ENCODE measurements at regions not wholly inside any gene's neighbourhood (a gene's known extent, or its start where the extent isn't known, plus 50 kb on each side); places are given as distances from the start of the nearest gene placed in this dataset.

- Histone ChIP-seq H2AFZ (ENCODE audit: low read length) (no peak overlapping the region), H3K27ac (ENCODE audit: low read depth, low read length, poor library complexity, severe bottlenecking) (no peak overlapping the region), H3K9ac (ENCODE audit: low read length) (no peak overlapping the region), H3K4me2 (ENCODE audit: low read length) (no peak overlapping the region), H3K27me3 (ENCODE audit: insufficient read depth, low read length) (no peaks in the 10 kb centered on the region), H3K4me1 (ENCODE audit: insufficient read depth, low read length, severe bottlenecking) (no peaks in the 10 kb centered on the region), H3K79me2 (ENCODE audit: insufficient read depth, low read length) (no peaks in the 10 kb centered on the region), H3K9me3 (ENCODE audit: low read length) (no peaks in the 10 kb centered on the region), H3K9me2 (ENCODE audit: low read depth, low read length) (no peaks in the 10 kb centered on the region), H3K4me3 (ENCODE audit: low read depth, low read length, poor library complexity, severe bottlenecking) (no peak overlapping the region), H3K36me3 (ENCODE audit: insufficient read depth, low read length) (no peaks in the 10 kb centered on the region), H3F3A (ENCODE audit: insufficient read depth, low read length) (no peaks in the 10 kb centered on the region), H4K20me1 (ENCODE audit: insufficient read depth, low read length) (no peaks in the 10 kb centered on the region)
- TF ChIP-seq EZH2 (IDR thresholded peaks at IDR 0.05; ENCODE audit: borderline replicate concordance, low read length) (no peak), CTCF (IDR thresholded peaks at IDR 0.05; ENCODE audit: low read length) (no peak)
Measured at GRCh38 chr10:107420196-107420595, 255.7 kb upstream of the SORCS1 start.

GRCh38 chr10:107418085-107418806, 253.7 kb upstream of the SORCS1 start:
- Histone ChIP-seq H3K9me3 (ENCODE audit: low read length) (no peaks in the 10 kb centered on the region), H3K4me2 (ENCODE audit: low read length) (no peak overlapping the region), H3K9ac (ENCODE audit: low read length) (no peak overlapping the region), H3K4me1 (ENCODE audit: insufficient read depth, low read length, severe bottlenecking) (no peaks in the 10 kb centered on the region), H3K27ac (ENCODE audit: low read depth, low read length, poor library complexity, severe bottlenecking) (no peak overlapping the region), H3F3A (ENCODE audit: insufficient read depth, low read length) (no peaks in the 10 kb centered on the region), H3K79me2 (ENCODE audit: insufficient read depth, low read length) (no peaks in the 10 kb centered on the region), H4K20me1 (ENCODE audit: insufficient read depth, low read length) (no peaks in the 10 kb centered on the region), H3K4me3 (ENCODE audit: low read depth, low read length, poor library complexity, severe bottlenecking) (no peak overlapping the region), H3K27me3 (ENCODE audit: insufficient read depth, low read length) (no peaks in the 10 kb centered on the region), H3K9me2 (ENCODE audit: low read depth, low read length) (no peaks in the 10 kb centered on the region), H2AFZ (ENCODE audit: low read length) (no peak overlapping the region), H3K36me3 (ENCODE audit: insufficient read depth, low read length) (no peaks in the 10 kb centered on the region)
- TF ChIP-seq CTCF (IDR thresholded peaks at IDR 0.05; ENCODE audit: low read length) (no peak), EZH2 (IDR thresholded peaks at IDR 0.05; ENCODE audit: borderline replicate concordance, low read length) (no peak)

- H2AFZ ChIP-seq (ENCODE audit: low read length) = no peak overlapping the region
- H3K79me2 ChIP-seq (ENCODE audit: insufficient read depth, low read length) = no peaks in the 10 kb centered on the region
- H3F3A ChIP-seq (ENCODE audit: insufficient read depth, low read length) = no peaks in the 10 kb centered on the region
- H3K4me3 ChIP-seq (ENCODE audit: low read depth, low read length, poor library complexity, severe bottlenecking) = no peak overlapping the region
- H3K9ac ChIP-seq (ENCODE audit: low read length) = no peak overlapping the region
- no peak for TF ChIP-seq EZH2 (IDR thresholded peaks at IDR 0.05; ENCODE audit: borderline replicate concordance, low read length)
- TF ChIP-seq CTCF (IDR thresholded peaks at IDR 0.05; ENCODE audit: low read length) = no peak
- H4K20me1 ChIP-seq (ENCODE audit: insufficient read depth, low read length) = no peaks in the 10 kb centered on the region
- no peaks in the 10 kb centered on the region for H3K36me3 ChIP-seq (ENCODE audit: insufficient read depth, low read length)
- no peaks in the 10 kb centered on the region for H3K9me2 ChIP-seq (ENCODE audit: low read depth, low read length)
- H3K4me1 ChIP-seq (ENCODE audit: insufficient read depth, low read length, severe bottlenecking) = no peaks in the 10 kb centered on the region
- H3K4me2 ChIP-seq (ENCODE audit: low read length) = no peak overlapping the region
- no peaks in the 10 kb centered on the region for H3K27me3 ChIP-seq (ENCODE audit: insufficient read depth, low read length)
- no peaks in the 10 kb centered on the region for H3K9me3 ChIP-seq (ENCODE audit: low read length)
- H3K27ac ChIP-seq (ENCODE audit: low read depth, low read length, poor library complexity, severe bottlenecking) = no peak overlapping the region
Measured at GRCh38 chr10:107417446-107417845, 252.9 kb upstream of the SORCS1 start.

Measured in OCI-LY1 (cell line).